Lower lobe of right lung (tissue), 2 donors: ENCODE measurements at regions not wholly inside any gene's neighbourhood (a gene's known extent, or its start where the extent isn't known, plus 50 kb on each side); places are given as distances from the start of the nearest gene placed in this dataset.
"Not testable (repeated sequence)": the region's sequence is repeated elsewhere in the genome, so short reads cannot be mapped to it uniquely, and the experiment has no call there.

Source experiments
- ATAC-seq, 2 donors: fragments of 200-7000 bp; cut with Tn5 transposase; one replicate each; pipeline ENCODE4 v1.9.1; 2020 to 2022; ENCODE audit warnings: mild to moderate bottlenecking in 2 of 2, moderate library complexity in 2 of 2
- DNase-seq: peaks from one replicate; pipeline ENCODE4 v3.0.0-alpha.2; 2020
- H3K27ac ChIP-seq: fragments of 200-600 bp; one replicate; pipeline ENCODE4 v1.8.0; 2022
- H3K27me3 ChIP-seq: fragments of 200-600 bp; one replicate; pipeline ENCODE4 v1.8.0; 2022; ENCODE audit warnings: low read depth
- H3K36me3 ChIP-seq: fragments of 200-600 bp; one replicate; pipeline ENCODE4 v1.8.0; 2022; ENCODE audit warnings: mild to moderate bottlenecking
- H3K4me1 ChIP-seq: fragments of 200-600 bp; one replicate; pipeline ENCODE4 v1.8.0; 2022
- H3K4me3 ChIP-seq: fragments of 200-600 bp; one replicate; pipeline ENCODE4 v1.8.0; 2022; ENCODE audit warnings: mild to moderate bottlenecking
- H3K9me3 ChIP-seq: fragments of 200-600 bp; one replicate; pipeline ENCODE4 v1.8.0; 2022
- intact Hi-C: fragments of 100-400 bp; cut with DNase I; formaldehyde crosslinking; loops from one replicate; pipeline ENCODE4 v1.11.0; 2022
- TF ChIP-seq, protein P1 (sequence below): fragments of 200-600 bp; IDR thresholded peaks from one replicate; pipeline ENCODE4 v1.8.0; 2022; ENCODE audit warnings: antibody characterized with exemption, mild to moderate bottlenecking
- donor health status: DM: no; HTN: yes; CAD: no; lungs with severe emphysema.

GRCh38 chr4:32917586-32917985 is 2197.4 kb downstream of the PCDH7 start:
- H3K4me1 ChIP-seq, result no peaks in the 10 kb centered on the region
- no peaks in the 10 kb centered on the region for H3K27me3 ChIP-seq
- intact Hi-C loops, result no loop called here
- H3K27ac ChIP-seq, result no peak overlapping the region
- no peak for ATAC-seq
- no peak overlapping the region for H3K4me3 ChIP-seq
- H3K9me3 ChIP-seq, result peaks cover 4% of the 10 kb centered on the region
- H3K36me3 ChIP-seq, result no peaks in the 10 kb centered on the region
- TF ChIP-seq, protein P1, sequence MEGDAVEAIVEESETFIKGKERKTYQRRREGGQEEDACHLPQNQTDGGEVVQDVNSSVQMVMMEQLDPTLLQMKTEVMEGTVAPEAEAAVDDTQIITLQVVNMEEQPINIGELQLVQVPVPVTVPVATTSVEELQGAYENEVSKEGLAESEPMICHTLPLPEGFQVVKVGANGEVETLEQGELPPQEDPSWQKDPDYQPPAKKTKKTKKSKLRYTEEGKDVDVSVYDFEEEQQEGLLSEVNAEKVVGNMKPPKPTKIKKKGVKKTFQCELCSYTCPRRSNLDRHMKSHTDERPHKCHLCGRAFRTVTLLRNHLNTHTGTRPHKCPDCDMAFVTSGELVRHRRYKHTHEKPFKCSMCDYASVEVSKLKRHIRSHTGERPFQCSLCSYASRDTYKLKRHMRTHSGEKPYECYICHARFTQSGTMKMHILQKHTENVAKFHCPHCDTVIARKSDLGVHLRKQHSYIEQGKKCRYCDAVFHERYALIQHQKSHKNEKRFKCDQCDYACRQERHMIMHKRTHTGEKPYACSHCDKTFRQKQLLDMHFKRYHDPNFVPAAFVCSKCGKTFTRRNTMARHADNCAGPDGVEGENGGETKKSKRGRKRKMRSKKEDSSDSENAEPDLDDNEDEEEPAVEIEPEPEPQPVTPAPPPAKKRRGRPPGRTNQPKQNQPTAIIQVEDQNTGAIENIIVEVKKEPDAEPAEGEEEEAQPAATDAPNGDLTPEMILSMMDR, result no peak
- no peak for DNase-seq

GRCh38 chr4:32929796-32930699 is 2209.9 kb downstream of the PCDH7 start:
- ATAC-seq, result no peak

GRCh38 chr4:32930700-32931099 is 2210.5 kb downstream of the PCDH7 start:
- no peaks in the 10 kb centered on the region for H3K27me3 ChIP-seq
- no peak overlapping the region for H3K4me3 ChIP-seq
- TF ChIP-seq, protein P1, result no peak
- no peaks in the 10 kb centered on the region for H3K36me3 ChIP-seq
- H3K27ac ChIP-seq, result no peak overlapping the region
- H3K4me1 ChIP-seq, result no peaks in the 10 kb centered on the region
- DNase-seq (no peak), ATAC-seq (no peak)
- no peaks in the 10 kb centered on the region for H3K9me3 ChIP-seq
- intact Hi-C loops, result no loop called here

More at GRCh38 chr4:32929796-32930699, 2209.9 kb downstream of the PCDH7 start:
- no peak for DNase-seq
- no peaks in the 10 kb centered on the region for H3K4me1 ChIP-seq
- no peak overlapping the region for H3K27ac ChIP-seq
- TF ChIP-seq, protein P1, result no peak
- H3K4me3 ChIP-seq, result no peak overlapping the region
- H3K36me3 ChIP-seq, result no peaks in the 10 kb centered on the region
- intact Hi-C loops, result no loop called here
- no peaks in the 10 kb centered on the region for H3K9me3 ChIP-seq
- no peaks in the 10 kb centered on the region for H3K27me3 ChIP-seq

GRCh38 chr4:32931475-32931874 is 2211.3 kb downstream of the PCDH7 start:
- intact Hi-C loops, result no loop called here
- no peaks in the 10 kb centered on the region for H3K36me3 ChIP-seq
- H3K27me3 ChIP-seq, result no peaks in the 10 kb centered on the region
- no peak overlapping the region for H3K27ac ChIP-seq
- no peaks in the 10 kb centered on the region for H3K9me3 ChIP-seq
- H3K4me1 ChIP-seq, result no peaks in the 10 kb centered on the region
- no peak overlapping the region for H3K4me3 ChIP-seq
- TF ChIP-seq, protein P1, result no peak
- ATAC-seq (no peak), DNase-seq (no peak)

DNA sequence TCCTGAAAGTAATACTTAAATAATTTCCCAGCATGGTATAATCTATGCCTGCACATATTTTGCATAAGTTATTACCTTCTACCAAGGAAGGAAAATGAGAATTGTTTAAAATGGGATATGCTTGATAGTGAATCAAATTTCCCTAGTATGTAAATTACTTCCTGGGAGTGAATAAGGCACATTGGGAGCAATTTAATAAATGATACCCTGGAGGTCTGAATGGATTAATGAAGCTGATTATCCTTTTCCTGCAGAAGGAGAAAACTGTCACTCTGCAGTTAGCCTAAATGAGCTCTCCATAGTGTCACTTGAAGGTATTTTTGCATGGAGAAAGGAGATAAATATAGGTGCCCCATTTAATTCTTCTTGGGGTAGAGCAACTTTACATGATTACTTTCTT is 2212.0 kb downstream of the PCDH7 start:
- Histone ChIP-seq H3K4me1 (no peaks in the 10 kb centered on the region), H3K4me3 (no peak overlapping the region), H3K27ac (no peak overlapping the region), H3K27me3 (no peaks in the 10 kb centered on the region), H3K9me3 (no peaks in the 10 kb centered on the region), H3K36me3 (no peaks in the 10 kb centered on the region)
- intact Hi-C loops, result no loop called here
- ATAC-seq, result no peak
- TF ChIP-seq, protein P1, result no peak
- no peak for DNase-seq

DNA sequence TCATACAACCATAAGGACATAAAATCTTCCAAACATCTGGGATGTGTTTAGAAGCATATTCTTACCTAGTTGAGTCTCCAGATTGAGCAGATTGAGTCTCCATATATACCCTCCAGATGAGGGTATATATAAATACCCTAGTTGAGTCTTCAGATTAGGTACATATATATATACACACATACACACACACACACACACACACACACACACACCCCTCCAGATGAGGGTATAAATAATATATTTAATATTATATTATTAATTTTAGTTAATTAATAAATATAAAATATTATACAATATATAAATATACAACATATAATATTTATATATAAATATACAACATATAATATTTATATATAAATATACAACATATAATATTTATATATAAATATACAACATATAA is 2219.1 kb downstream of the PCDH7 start:
- H3K27me3 ChIP-seq, H3K36me3 ChIP-seq, H3K4me3 ChIP-seq, H3K9me3 ChIP-seq, ATAC-seq, intact Hi-C loops, H3K4me1 ChIP-seq, DNase-seq, H3K27ac ChIP-seq: not testable (repeated sequence)
